ENCODE measurements at regions not wholly inside any gene's neighbourhood (a gene's known extent, or its start where the extent isn't known, plus 50 kb on each side); places are given as distances from the start of the nearest gene placed in this dataset.
"Not testable (repeated sequence)": the region's sequence is repeated elsewhere in the genome, so short reads cannot be mapped to it uniquely, and the experiment has no call there.

DNA sequence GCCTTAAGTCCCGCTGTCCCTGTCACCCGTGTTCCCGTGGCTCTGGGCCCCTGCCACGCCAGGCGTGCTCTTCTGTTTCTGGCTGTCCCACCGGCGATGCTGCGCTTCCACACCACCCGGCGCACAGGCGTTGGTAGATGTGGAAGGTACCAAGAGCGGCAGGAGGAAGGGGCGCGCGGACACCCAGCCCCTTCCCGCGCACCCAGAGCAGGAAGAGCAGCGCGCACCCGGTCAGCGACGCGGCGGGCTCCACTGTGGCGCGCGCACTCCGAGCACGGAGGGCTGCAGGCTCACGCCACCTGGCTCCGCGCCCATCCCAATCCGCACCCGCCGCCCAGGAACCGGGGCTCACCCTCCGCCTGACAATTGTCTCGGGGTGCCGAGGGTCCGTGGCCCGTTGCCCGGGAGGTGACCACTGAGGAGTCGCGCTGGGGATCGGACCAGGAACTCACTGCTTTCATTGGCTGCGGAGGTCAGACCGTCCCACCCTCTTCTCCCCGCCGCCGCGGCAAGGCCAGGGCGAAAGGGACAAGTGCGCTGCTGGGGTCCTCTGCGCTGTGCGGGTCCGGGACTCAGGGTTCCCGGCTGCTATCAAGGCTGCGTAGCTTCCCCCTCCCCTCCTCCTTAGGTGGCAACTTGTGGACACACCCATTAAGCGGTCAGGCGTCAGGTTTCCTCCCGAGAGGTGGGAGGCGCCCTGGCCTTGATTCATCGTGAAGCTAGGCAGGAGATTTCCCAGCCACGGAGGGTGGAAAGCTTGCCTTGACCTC lies 121.6 kb upstream of the ZNF92 start:
- DNase-seq, result peak; percentile 92

GRCh38 chr7:65250697-65251395 lies 122.8 kb upstream of the ZNF92 start:
- no peak for DNase-seq

GRCh38 chr7:65250216-65250615 lies 123.4 kb upstream of the ZNF92 start:
- no peak for DNase-seq

- no peak for DNase-seq
Measured at GRCh38 chr7:65247491-65247890, 126.2 kb upstream of the ZNF92 start.

DNA sequence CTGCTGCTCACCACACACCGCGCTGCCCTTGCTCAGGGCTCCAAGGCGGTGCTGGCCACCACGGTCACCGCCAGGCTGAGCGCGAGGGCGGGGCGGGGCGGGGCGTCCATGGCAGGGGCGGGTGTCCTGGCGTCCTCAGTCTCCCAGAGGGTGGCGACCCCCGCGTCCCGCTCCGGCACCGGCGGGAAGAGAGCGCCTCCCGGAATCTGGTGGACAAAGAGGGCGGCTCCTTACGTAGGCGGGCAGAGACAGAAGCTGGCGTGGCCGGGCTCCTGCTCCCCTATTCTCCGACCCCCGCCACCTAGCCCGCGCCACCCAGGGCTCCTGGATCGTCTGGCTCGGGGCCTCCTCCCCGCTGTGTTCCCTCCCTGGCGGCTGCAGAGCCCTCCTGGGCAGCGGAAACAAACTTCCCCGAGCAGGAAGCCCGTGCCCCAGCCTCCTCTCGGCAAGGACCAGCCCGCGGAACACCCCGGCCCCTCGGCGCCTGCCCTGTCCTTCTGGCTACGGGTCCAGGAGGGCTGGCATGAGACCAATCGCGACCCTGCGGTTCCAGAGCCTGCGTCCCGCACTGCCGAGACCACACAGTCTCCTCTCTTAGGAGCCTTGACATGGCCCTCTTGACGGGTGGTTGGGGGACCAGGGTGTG lies 133.8 kb upstream of the ZNF92 start:
- peak; percentile 82 for DNase-seq

DNA sequence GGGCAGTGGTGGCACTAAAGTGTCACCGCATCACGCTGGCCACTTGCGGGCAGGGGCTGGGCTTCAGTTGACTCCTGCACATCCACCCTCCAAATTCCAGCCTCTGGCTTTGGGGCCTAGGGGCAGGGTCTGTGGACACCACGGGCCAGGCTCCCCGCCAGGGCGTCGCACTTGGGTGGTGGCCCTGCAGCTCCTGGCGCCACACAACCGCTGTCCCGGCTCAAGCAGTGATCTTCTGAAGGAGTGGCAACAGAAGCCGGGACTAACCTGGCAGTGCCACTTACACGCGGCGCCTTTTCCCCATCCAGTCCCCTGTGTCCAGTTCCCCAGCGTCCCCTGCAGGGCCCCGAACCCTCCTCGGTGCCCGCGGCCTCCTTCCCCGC lies 134.3 kb upstream of the ZNF92 start:
- no peak for DNase-seq

- no peak for DNase-seq
Measured at GRCh38 chr7:65238785-65239184, 134.9 kb upstream of the ZNF92 start.

DNA sequence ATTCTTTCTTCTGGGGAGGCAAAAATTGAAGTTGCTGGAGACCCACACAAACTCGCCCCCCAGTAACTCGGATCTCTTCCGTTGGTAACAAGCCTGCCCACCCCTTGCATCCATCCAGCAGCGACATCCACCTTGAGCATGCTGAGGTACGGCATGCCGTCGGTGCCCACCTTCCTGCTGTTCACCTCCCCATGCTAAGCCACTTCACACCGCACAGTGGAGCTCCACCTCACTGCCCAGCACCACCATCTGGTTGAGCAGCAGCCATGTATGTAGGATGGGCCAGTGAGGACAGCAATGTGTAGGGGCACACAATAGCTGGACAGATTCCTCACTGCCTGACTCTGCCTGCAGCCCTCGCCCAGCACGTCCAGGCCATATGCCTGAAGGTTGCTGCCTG lies 138.1 kb upstream of the ZNF92 start:
- no peak for DNase-seq

GRCh38 chr7:65233409-65234034 lies 140.1 kb upstream of the ZNF92 start:
- DNase-seq, result no peak

DNA sequence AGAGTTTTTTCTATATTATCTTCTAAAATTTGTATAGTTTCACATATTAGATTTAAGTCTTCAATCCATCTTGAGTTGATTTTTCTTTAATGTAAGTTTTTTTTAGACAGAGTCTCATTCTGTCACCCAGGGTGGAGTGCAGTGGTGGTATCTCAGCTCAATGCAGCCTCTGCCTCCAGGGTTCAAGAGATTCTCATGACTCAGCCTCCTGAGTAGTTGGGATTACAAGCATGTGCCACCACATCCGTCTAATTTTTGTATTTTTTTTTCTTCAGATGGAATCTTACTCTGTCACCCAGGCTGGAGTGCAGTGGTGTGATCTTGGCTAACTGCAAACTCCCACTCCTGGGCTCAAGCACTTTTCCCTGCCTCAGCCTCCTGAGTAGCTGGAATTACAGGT lies 143.4 kb upstream of the ZNF92 start:
- no peak for DNase-seq

- no peak for DNase-seq
Measured at GRCh38 chr7:65225422-65226006, 148.1 kb upstream of the ZNF92 start.

DNA sequence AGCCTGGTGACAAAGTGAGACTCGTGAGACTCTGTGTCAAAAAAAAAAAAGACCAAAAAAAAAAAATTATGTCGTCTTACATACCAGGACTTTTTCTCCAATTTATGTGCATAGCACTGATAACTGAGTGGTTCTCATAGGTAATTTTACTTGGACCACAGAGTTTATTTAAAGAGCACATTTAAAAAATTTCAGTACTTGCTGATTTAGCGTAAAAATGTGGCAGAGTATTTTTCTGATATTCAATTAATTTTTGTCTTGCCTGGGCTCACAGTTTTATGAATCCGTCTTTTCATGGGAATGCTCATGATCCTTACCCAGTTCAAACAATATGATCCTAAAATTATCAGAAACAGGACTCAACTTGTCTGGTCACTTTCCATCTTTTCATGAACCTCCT lies 151.0 kb upstream of the ZNF92 start:
- DNase-seq, result no peak

DNA sequence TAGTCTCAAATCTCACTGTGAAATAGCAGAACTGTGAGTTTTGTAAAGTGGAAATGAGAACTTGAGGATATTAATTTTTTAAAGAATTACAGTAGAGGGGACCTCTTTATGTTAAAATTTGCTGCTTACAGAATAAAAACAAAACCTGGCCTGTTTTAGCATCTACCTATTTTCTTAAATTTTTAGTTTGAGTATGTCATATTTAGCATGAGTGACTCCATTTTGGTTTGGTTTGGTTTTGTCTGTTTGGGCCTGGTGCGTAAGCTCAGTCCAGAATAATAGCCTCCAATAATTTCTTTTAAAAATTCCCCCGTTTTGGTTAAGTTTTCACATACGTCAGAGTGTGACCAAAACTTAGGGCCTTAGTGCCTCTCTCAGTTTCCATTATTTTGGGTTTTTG lies 152.0 kb upstream of the ZNF92 start:
- DNase-seq, result no peak

DNA sequence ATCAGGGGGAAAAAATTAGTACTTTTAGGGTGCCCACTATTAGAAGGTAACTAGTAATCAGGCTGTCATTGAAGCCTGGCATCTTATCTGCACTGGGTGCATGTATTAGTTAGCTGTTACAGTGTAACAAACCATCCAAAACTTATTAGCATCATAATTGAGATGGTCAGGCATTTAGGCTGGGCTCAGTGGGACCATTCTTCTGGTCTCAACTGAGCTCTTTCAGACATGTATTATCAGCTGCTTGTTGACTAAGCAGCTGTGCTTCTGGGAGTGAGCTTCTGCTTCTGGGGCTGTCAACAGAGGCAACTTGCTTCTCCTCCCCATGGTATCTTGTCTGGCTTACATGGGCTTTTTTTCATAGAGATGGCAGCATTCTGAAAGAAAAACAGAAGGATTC lies 154.0 kb upstream of the ZNF92 start:
- no peak for DNase-seq

GRCh38 chr7:65216469-65216868 lies 157.2 kb upstream of the ZNF92 start:
- DNase-seq, result peak; percentile 78

GRCh38 chr7:65213260-65213659 lies 160.4 kb upstream of the ZNF92 start:
- DNase-seq, result not testable (repeated sequence)

- not testable (repeated sequence) for DNase-seq
Measured at GRCh38 chr7:65199221-65199620, 174.4 kb upstream of the ZNF92 start.

DNA sequence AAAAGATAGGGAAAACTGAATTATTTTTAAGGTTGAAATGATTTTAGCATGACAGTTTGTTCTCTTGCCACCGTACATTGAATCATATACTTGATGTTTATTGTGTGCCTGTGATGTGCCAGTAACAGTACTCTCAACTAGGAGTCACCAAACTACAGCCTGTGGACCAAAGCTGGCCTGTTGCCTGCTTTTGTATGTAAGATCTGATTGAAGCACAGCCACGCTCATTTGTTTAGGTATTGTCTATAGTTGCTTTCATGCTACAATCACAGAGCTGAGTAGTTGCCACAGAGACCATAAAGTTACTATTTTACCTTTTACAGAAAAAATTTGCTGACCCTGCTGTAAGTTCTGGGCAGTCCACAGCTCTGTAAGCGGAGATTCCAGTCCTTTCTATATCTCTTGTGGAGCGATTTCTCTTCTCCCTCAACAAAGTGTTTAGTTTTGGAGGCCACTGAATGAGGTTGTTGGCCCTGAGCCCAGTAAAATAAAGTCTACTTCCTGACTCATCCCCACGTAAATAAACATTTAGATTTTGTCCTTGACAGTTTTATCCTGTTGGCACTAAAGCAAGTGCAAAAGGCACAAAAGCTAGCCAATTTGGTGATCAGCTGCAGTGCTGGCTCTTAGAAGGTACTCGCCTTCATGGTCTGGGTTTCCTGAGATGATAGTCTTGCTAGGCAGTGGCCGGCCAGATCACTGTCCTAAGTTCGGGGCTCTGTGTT lies 180.2 kb upstream of the ZNF92 start:
- not testable (repeated sequence) for DNase-seq

DNA sequence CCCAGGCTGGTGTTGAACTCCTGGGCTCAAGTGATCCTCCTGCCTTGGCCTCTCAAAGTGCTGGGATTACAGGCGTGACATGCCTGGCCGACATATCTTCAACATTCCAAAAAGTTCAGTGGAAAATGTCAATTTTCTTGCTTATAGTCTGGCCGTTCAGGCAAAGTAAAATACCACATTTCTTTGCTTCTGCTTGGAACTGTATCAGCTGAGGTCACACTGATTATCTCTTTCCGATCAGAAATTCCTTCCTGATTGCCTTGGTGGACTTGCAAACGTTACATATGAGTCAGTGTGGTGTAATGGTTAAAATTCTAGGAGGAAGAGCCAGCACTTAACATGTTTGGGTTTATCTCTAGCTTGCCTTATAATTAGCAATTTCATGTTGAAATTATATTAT lies 170.6 kb upstream of the ERV3-1 start:
- DNase-seq, result not testable (repeated sequence)

DNA sequence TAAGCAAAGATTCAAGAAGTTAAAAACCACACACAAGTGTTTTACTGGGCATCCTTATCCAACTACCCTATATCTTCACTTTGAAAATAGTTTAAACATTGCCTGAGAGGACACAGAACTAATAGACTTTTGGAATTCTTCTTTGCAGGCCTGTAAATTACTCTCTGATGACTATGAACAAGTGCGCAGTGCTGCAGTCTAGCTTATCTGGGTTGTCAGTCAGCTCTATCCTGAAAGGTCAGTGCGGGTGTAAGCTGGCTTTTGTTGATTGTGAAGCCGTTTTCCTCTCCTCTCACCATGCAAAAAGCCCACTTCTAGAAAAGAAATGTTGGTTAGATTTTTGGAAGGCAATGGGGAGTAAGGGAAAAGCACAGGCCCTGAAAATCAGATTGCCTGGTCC lies 143.6 kb upstream of the ERV3-1 start:
- not testable (repeated sequence) for DNase-seq

GRCh38 chr7:65146118-65146914 lies 139.8 kb upstream of the ERV3-1 start:
- not testable (repeated sequence) for DNase-seq

GRCh38 chr7:65145710-65146109 lies 139.2 kb upstream of the ERV3-1 start:
- DNase-seq, result peak; percentile 64
